ENCODE measurements at regions not wholly inside any gene's neighbourhood (a gene's known extent, or its start where the extent isn't known, plus 50 kb on each side); places are given as distances from the start of the nearest gene placed in this dataset.

DNA sequence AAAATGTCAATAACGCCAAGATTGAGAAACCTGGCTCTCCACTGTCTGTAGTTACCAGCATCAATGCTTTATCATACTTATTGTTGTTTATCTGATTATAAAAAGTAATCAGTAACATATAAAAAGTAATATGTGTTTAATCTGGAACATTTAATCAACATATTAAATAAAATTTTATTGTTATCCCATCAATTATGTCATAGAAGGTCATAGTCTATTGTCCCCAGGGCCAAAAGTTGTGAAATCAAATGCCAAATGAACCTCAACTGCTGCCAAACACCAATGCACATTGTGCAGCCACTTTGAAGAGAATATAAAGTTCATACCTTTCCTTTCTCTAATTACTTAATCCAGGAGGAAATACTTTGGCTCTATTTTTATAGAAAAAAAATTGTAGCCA is 106.6 kb downstream of the EOMES start:
- TF ChIP-seq CTCF (IDR thresholded peaks at IDR 0.05; ENCODE audit: insufficient read depth, low read length): no peak
- TF ChIP-seq GABPA (IDR thresholded peaks at IDR 0.05; ENCODE audit: low read depth): no peak
- TF ChIP-seq POLR2AphosphoS5 (IDR thresholded peaks at IDR 0.05; ENCODE audit: low read depth): no peak
- no peak for TF ChIP-seq SPI1 (IDR thresholded peaks at IDR 0.05; ENCODE audit: borderline replicate concordance, low read depth)
